ENCODE measurements at regions not wholly inside any gene's neighbourhood (a gene's known extent, or its start where the extent isn't known, plus 50 kb on each side); places are given as distances from the start of the nearest gene placed in this dataset.

- no peaks in the 10 kb centered on the region for H3K36me3 Mint-ChIP-seq
- no peaks in the 10 kb centered on the region for H3K4me1 ChIP-seq (ENCODE audit: control insufficient read depth, insufficient read depth, low read length)
- no peaks in the 10 kb centered on the region for H3K4me1 Mint-ChIP-seq
- intact Hi-C loops (cut with micrococcal nuclease): no loop called here
- no peaks in the 10 kb centered on the region for H3K36me3 ChIP-seq (ENCODE audit: control insufficient read depth, insufficient read depth, low read length)
- DNase-seq: no peak
- no peaks in the 10 kb centered on the region for H3K9me3 ChIP-seq (ENCODE audit: control insufficient read depth, insufficient read depth, low read length)
- no peaks in the 10 kb centered on the region for H3K27me3 ChIP-seq (ENCODE audit: control insufficient read depth, insufficient read depth, low read length)
- TF ChIP-seq, protein P1, sequence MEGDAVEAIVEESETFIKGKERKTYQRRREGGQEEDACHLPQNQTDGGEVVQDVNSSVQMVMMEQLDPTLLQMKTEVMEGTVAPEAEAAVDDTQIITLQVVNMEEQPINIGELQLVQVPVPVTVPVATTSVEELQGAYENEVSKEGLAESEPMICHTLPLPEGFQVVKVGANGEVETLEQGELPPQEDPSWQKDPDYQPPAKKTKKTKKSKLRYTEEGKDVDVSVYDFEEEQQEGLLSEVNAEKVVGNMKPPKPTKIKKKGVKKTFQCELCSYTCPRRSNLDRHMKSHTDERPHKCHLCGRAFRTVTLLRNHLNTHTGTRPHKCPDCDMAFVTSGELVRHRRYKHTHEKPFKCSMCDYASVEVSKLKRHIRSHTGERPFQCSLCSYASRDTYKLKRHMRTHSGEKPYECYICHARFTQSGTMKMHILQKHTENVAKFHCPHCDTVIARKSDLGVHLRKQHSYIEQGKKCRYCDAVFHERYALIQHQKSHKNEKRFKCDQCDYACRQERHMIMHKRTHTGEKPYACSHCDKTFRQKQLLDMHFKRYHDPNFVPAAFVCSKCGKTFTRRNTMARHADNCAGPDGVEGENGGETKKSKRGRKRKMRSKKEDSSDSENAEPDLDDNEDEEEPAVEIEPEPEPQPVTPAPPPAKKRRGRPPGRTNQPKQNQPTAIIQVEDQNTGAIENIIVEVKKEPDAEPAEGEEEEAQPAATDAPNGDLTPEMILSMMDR (IDR thresholded peaks at IDR 0.05): no peak
- H3K4me3 Mint-ChIP-seq: no peak overlapping the region
- no peak overlapping the region for H3K4me3 ChIP-seq (ENCODE audit: low read length)
- no peaks in the 10 kb centered on the region for H3K9me3 Mint-ChIP-seq
- 92% methylated on average over 20 of the region's 22 CpGs for WGBS (ENCODE audit: insufficient coverage)
- H3K27ac ChIP-seq (ENCODE audit: low read length): no peak overlapping the region
- no peak for ATAC-seq
- peaks cover 0 to 6% of the 10 kb centered on the region in 2 donors for H3K27me3 Mint-ChIP-seq (ENCODE audit: low read depth in 2 of 2)
- no peak overlapping the region for H3K27ac Mint-ChIP-seq
These were observed 263.5 kb downstream of the THBS2 start for GRCh38 chr6:168990019-168990751.

DNA sequence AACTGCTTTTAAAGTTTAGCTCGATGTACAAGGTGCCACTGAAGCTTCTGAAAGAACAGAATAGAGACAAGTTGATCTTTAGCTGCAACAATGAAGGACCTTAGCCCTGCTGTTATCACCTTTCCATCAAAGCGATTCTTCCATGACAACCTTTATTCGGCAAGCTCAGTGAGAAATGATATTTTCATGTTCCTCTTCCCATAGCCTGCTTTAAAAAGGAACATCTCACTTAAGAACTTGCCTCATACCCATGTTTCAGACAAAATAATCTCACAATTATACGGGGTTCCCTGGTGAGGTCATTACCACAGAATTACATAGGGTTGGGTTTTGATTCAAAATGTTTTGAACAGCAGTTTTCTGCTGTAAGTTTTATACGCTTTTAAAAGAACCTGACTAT is 264.2 kb downstream of the THBS2 start:
- Histone ChIP-seq H3K27ac (ENCODE audit: low read length) (no peak overlapping the region), H3K4me3 (ENCODE audit: low read length) (no peak overlapping the region), H3K9me3 (ENCODE audit: control insufficient read depth, insufficient read depth, low read length) (no peaks in the 10 kb centered on the region), H3K27me3 (ENCODE audit: control insufficient read depth, insufficient read depth, low read length) (no peaks in the 10 kb centered on the region), H3K36me3 (ENCODE audit: control insufficient read depth, insufficient read depth, low read length) (no peaks in the 10 kb centered on the region), H3K4me1 (ENCODE audit: control insufficient read depth, insufficient read depth, low read length) (no peaks in the 10 kb centered on the region)
- no peaks in the 10 kb centered on the region for H3K9me3 Mint-ChIP-seq
- no peak overlapping the region for H3K4me3 Mint-ChIP-seq
- DNase-seq (no peak), ATAC-seq (no peak)
- TF ChIP-seq, protein P1 (IDR thresholded peaks at IDR 0.05): no peak
- intact Hi-C loops (cut with micrococcal nuclease): no loop called here
- no peak overlapping the region for H3K27ac Mint-ChIP-seq
- H3K4me1 Mint-ChIP-seq: no peaks in the 10 kb centered on the region
- H3K36me3 Mint-ChIP-seq: no peaks in the 10 kb centered on the region
- peaks cover 0 to 9% of the 10 kb centered on the region in 2 donors for H3K27me3 Mint-ChIP-seq (ENCODE audit: low read depth in 2 of 2)
- 88% methylated on average over 4 of the region's 5 CpGs for WGBS (ENCODE audit: insufficient coverage)

DNA sequence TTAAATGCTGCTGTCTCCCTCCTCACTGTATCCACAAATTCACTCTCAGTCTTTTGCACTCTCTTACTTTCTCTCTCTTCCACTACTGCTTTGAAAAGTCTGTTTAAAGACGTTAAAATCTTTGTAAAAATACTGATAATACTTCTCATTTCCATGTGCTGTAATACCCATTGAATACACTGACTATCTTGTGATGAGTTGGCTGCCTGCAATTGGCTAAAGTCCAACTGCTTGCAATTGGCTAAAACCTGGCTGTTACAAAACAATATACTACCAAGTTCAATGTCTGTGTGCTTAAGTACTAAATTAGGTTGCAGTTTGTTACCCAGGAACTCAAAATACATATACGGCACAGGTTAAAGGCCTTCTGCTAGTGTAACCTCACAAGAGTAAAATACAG is 264.8 kb downstream of the THBS2 start:
- Histone ChIP-seq H3K27me3 (ENCODE audit: control insufficient read depth, insufficient read depth, low read length) (no peaks in the 10 kb centered on the region), H3K9me3 (ENCODE audit: control insufficient read depth, insufficient read depth, low read length) (no peaks in the 10 kb centered on the region), H3K36me3 (ENCODE audit: control insufficient read depth, insufficient read depth, low read length) (no peaks in the 10 kb centered on the region), H3K4me3 (ENCODE audit: low read length) (no peak overlapping the region), H3K27ac (ENCODE audit: low read length) (no peak overlapping the region), H3K4me1 (ENCODE audit: control insufficient read depth, insufficient read depth, low read length) (no peaks in the 10 kb centered on the region)
- no peak for DNase-seq
- no peak overlapping the region for H3K27ac Mint-ChIP-seq
- H3K4me3 Mint-ChIP-seq: no peak overlapping the region
- intact Hi-C loops (cut with micrococcal nuclease): no loop called here
- ATAC-seq: no peak
- peaks cover under 1 to 9% of the 10 kb centered on the region in 2 donors for H3K27me3 Mint-ChIP-seq (ENCODE audit: low read depth in 2 of 2)
- 100% methylated on average over 2 of the region's 2 CpGs for WGBS (ENCODE audit: insufficient coverage)
- TF ChIP-seq, protein P1 (IDR thresholded peaks at IDR 0.05): no peak
- no peaks in the 10 kb centered on the region for H3K4me1 Mint-ChIP-seq
- no peaks in the 10 kb centered on the region for H3K9me3 Mint-ChIP-seq
- no peaks in the 10 kb centered on the region for H3K36me3 Mint-ChIP-seq

DNA sequence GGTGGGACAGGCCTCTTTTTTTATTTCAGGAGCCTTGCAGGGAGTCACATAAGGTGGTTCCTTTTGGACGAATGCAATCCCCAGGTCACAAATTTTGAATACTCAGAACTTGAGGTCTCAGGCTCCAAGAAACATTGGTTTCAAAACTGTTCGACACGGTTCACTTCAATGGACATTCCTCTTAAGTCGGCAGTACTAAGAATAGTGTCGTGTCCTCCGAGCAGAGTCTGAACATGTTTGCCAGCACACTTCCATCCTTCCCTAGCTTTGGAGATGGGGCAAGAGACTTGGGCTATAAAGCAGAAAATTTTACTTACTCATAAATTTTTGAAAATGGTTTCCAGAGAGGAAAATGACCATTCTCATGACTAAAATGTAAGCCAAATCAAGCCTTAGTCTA is 265.4 kb downstream of the THBS2 start:
- Histone ChIP-seq H3K27ac (ENCODE audit: low read length) (no peak overlapping the region), H3K9me3 (ENCODE audit: control insufficient read depth, insufficient read depth, low read length) (no peaks in the 10 kb centered on the region), H3K4me1 (ENCODE audit: control insufficient read depth, insufficient read depth, low read length) (no peaks in the 10 kb centered on the region), H3K36me3 (ENCODE audit: control insufficient read depth, insufficient read depth, low read length) (no peaks in the 10 kb centered on the region), H3K4me3 (ENCODE audit: low read length) (no peak overlapping the region), H3K27me3 (ENCODE audit: control insufficient read depth, insufficient read depth, low read length) (no peaks in the 10 kb centered on the region)
- intact Hi-C loops (cut with micrococcal nuclease): no loop called here
- WGBS (ENCODE audit: insufficient coverage): 90% methylated on average over 6 of the region's 6 CpGs
- DNase-seq (no peak), ATAC-seq (no peak)
- no peaks in the 10 kb centered on the region for H3K4me1 Mint-ChIP-seq
- no peaks in the 10 kb centered on the region for H3K9me3 Mint-ChIP-seq
- H3K36me3 Mint-ChIP-seq: no peaks in the 10 kb centered on the region
- no peak overlapping the region for H3K4me3 Mint-ChIP-seq
- TF ChIP-seq, protein P1 (IDR thresholded peaks at IDR 0.05): no peak
- H3K27ac Mint-ChIP-seq: no peak overlapping the region
- H3K27me3 Mint-ChIP-seq (ENCODE audit: low read depth in 2 of 2): peaks cover 6 to 12% of the 10 kb centered on the region in 2 donors

All from natural killer cell (primary cell).